HG02870 (cell line): ENCODE measurements at regions not wholly inside any gene's neighbourhood (a gene's known extent, or its start where the extent isn't known, plus 50 kb on each side); places are given as distances from the start of the nearest gene placed in this dataset.

ENCODE experiments used
- ATAC-seq: cut with Tn5 transposase; IDR thresholded peaks from one replicate; pipeline ENCODE4 v1.9.1; 2021; ENCODE audit warnings: mild to moderate bottlenecking, moderate library complexity; ENCODE audit not compliant: unreplicated experiment

GRCh38 chr22:48367731-48368130, 1459.9 kb downstream of the BRD1 start:
- no peak for ATAC-seq

- ATAC-seq: no peak
Observed at GRCh38 chr22:48366591-48366990, 1461.1 kb downstream of the BRD1 start.

DNA sequence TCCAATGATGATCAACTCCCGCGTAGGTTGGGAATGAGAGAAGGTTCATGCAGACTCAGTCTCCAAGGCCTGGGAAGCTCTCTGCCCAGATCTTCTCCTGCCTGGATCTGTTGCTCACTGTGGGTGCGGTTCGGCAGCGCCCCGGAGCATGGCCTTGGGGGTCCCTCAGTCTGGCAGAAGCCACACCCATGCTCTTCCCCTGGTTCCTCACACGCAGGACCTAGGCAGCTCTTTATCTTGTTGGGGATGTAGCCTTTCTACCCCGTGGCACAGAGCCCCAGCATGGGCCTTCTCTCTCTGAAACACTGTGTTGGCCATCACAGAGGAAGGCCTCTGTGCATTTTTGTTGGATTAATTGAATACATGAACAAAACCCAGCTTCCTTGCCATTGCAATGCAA, 1461.6 kb downstream of the BRD1 start:
- no peak for ATAC-seq

- ATAC-seq: no peak
Observed at GRCh38 chr22:48365386-48365785, 1462.3 kb downstream of the BRD1 start.

- ATAC-seq: no peak
Observed at GRCh38 chr22:48362721-48363404, 1464.8 kb downstream of the BRD1 start.

GRCh38 chr22:48361099-48361639, 1466.5 kb downstream of the BRD1 start:
- ATAC-seq: no peak

GRCh38 chr22:48359613-48359965, 1468.1 kb downstream of the BRD1 start:
- no peak for ATAC-seq

GRCh38 chr22:48358886-48359612, 1468.6 kb downstream of the BRD1 start:
- ATAC-seq: no peak

DNA sequence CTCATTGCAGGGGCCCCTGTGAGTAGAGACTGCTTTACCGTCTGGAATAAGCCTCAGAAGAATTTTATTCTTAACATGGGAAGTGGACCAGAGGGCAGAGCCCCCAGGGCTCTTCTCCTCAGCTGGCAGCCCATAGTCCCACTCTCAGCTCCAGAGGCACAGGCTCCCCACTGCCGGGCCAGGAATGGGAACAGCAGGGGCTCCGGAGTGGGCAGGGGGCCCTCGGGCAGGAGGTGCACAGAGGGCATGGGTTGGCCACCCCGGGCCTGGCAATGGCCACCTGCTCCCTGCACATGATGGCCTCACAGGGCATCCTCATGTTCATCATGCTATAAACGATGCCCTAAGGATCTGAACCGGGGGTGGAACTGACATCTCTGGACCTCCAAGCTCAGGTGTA, 1469.7 kb downstream of the BRD1 start:
- ATAC-seq: no peak

DNA sequence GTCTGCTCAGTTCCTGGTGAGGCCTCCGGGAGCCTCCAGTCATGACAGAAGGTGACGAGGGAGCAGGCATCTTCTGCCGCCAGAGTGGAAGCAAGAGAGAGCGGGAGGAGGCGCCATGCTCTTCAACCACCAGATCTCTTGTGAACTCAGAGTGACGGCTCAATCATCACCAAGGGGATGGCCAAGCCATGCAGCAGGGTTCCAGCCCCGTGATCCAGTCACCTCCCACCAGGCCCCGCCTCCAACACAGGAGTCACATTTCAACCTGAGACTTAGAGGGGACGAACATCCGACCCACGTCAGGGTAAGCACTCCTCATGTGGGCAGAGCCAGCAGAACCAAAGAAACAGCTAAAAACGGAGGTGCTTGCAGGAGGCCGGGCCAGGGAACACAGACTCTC, 1470.5 kb downstream of the BRD1 start:
- ATAC-seq: no peak

GRCh38 chr22:48356731-48357130, 1470.9 kb downstream of the BRD1 start:
- no peak for ATAC-seq

- ATAC-seq: no peak
Observed at GRCh38 chr22:48354096-48354495, 1473.6 kb downstream of the BRD1 start.

- ATAC-seq: no peak
Observed at GRCh38 chr22:48353116-48353947, 1474.3 kb downstream of the BRD1 start.

DNA sequence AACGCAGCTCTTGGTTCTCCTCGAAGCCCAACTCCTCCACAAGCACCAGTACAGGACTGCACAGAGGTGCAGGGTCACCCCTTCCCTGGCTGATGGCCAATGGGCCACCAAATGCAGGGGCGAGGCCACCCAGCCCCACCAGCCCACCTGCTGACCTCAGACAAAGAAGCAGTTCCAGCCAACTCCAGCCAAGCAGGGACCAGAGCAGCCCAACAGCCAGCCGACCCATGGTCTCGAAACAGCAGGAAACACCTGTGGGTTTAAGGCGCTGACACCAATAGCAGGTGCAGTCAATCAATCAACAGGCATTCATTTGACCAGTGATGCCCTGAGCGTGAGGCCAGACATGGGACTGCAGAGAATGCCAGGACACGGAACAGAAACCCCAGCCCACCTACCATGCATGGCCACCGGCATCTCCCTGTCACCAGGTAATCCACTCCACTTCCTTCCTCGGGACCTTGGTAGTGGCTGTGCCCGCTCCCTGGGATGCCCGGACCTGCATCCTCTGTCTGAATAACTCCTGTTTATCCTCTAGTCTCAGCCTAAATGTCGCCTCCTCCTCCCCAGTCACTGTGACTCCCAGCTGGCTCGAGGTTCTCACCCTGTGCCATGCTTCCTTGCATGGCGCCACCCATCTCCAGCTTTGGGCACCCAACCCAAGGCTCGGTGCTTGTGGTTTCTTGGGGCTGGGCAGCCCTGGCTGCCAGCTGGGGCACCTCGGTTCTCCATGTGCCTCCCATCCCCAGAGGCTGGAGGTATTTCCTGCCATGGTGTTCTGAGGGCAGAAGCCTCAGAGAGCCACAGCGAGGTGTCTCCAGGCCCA, 1475.4 kb downstream of the BRD1 start:
- ATAC-seq: no peak

DNA sequence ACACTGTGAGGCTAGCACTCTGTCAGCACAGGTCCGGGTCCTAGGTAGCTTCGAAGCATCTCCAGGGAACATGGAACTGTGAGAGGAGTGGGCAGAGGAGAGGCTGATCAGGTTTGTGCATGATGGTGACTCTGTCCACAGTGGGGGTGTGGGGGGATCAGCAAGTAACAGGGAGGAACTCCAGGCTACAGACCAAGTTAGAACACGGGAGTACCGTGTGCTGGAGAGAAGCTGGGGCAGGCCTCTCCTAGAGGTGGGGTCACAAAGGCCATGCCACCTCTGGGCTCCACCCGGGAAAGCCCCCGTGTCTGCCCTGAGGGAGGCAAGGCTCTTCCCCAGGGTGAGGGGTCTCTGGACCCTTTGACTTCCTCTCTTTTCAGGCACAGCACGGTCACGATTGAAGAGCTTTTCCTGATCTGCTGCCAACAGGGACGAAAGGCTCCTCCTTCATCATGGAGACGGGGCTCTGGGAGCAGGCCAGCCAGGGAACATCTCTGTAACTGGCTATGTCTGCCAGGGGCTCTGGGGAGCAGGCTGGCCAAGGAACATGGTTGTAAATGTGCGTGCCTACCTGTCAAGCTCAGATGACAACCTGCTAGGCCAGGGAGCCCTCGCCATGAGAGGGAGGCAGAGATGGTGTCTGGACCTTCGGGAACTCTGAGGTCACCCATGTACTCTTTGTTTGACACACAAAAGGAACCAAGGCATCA, 1476.1 kb downstream of the BRD1 start:
- no peak for ATAC-seq

DNA sequence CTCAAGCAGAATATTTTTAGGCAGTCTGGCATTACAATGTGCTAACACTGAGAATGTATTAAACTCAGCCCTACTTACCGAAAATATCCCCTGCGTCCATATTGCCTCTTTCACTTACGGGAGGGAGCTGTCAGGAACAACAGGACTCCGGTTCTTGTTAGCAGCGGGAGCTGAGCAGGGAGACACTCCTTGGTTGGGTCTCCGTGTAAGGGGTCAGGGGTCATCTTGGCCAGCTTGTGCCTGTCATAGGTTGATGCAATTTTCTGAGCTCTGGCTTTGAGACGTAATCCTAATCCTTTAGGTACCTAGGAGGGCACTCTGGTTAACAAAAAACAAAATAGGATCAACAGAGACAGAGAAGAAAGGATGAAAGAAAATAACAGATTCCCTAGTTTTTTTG, 1477.2 kb downstream of the BRD1 start:
- ATAC-seq: no peak

DNA sequence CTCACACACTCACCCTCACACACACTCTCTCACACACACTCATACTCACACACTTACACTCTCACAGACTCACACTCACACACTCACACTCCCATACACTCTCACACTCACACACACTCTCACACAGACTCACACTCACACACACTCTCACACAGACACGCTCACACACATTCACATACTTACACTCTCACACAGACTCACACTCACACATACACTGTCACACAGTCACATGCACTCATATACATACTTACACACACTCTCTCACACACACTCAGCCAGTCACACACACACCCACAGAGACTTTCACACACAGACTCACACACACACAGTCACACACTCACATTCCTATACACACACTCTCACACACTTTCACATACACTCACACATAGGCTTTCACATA, 1478.8 kb downstream of the BRD1 start:
- no peak for ATAC-seq

GRCh38 chr22:48347311-48347710, 1480.4 kb downstream of the BRD1 start:
- no peak for ATAC-seq

DNA sequence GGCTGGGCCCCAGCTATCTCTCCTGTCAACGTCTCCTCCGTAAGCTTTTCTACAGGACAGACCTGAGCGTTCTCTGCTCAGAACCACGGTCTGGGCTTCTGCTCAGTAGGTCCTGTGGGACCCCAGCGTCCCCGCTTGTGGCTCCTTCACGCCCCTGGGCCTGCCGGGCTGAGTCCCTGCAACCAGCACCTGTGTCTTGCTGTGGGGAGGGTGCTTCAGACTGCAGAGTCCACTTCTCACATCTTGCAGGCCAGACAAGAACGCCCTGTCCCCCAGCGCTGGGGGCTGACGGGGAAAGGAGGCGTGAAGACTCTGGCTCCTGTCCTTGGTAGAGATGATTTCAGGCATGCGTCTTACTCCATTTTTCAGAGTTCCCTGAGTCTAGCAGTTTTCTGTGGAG, 1480.8 kb downstream of the BRD1 start:
- ATAC-seq: no peak

- ATAC-seq: no peak
Observed at GRCh38 chr22:48346311-48346710, 1481.4 kb downstream of the BRD1 start.
